Central memory CD4-positive, alpha-beta T cell (primary cell): ENCODE measurements at regions not wholly inside any gene's neighbourhood (a gene's known extent, or its start where the extent isn't known, plus 50 kb on each side); places are given as distances from the start of the nearest gene placed in this dataset.

Experiments used
- DNase-seq: peaks from one replicate; pipeline ENCODE4 v3.0.0; 2022

DNA sequence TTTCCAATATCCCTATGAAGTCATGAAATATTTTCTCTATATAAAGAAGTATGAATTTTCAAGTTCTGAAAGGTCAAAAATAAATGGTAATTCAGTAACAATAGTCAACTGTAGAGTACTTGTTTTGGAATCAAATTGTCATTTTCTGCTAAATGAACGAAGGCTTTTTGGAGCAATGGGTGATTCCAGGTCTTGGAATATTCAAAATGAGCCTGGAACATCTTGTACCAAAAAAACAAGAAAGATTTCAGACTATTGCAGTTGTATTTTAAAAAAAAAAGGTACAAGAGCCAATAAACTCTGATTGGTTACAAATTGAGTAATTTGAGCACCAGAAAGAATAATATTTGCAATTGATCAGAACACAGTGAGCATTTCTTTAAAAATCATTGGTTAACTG, 730.1 kb downstream of the DTWD2 start:
- DNase-seq: no peak

DNA sequence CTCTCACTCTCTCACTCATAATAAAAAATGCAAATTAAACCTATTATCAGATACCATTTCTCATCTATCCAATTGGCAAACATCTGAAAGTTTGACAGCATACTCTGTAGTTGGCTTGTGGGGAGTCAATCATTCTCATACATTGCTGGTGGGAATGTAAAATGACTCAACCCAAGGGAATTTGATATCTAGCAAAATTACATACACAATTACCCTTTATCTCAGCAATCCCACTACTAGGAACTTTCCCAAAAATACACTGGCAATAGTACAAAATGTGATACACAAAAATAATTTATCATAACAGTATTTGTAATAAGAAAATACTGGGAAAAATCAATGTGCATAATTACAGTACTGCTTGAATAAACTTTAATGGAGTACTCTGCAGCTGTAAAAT, 731.3 kb downstream of the DTWD2 start:
- no peak for DNase-seq

- no peak for DNase-seq
Measured at GRCh38 chr5:118253225-118254061, 734.9 kb downstream of the DTWD2 start.

DNA sequence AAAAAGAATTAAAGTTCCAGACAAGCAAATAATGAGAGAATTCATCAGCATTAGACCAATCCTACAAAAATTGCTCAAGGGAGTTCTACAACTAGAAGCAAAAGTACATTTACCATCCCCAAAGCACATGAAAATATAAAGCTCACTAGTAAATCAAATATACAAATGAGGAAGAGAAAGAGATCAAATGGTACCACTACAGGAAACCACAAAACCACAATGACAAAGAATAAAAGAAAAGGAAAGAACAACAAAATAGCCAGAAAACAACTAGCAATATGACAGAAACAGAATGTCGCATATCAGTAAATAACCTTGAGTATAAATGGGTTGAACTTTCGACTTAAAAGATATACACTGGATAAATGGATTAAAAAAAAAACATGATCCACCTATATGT, 739.0 kb downstream of the DTWD2 start:
- DNase-seq: no peak

DNA sequence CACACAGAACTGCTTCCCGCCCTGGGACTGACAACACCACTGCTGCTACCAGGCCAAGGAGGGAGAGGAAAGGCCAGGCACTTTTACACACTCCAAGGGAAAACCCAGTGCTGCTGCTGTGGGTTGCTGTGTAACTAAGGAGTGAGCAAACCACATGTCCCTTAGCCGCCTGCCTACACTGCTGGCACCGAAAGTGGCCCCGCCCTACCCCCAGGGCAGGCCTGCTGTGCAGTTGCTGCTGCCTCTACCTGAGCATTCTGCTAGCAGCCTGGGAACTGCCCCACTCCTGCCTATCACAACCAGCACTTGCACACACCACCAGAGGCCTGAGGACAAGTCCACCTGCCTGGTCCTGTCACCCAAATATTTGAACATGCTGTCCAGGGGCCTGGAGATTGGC, 740.9 kb downstream of the DTWD2 start:
- DNase-seq: no peak

GRCh38 chr5:118243613-118244012, 744.7 kb downstream of the DTWD2 start:
- no peak for DNase-seq

DNA sequence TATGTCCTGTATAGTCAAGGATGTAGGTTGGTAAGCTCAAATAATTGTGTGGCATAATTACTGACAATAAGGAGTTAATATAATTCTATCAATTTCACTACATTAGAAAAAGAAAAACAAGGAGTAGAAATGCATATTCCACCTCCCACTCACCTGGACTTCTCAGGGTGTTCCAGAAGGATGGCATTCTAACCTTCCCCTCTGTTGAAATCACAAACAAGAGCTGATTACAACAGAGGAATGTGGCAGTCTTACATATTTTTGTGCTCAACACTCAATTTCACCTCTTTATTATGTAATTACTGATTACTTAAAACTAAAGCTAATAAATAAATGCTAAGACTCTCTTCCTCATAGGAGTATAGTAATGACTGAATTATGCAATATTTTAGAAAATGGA, 745.3 kb downstream of the DTWD2 start:
- DNase-seq: no peak

DNA sequence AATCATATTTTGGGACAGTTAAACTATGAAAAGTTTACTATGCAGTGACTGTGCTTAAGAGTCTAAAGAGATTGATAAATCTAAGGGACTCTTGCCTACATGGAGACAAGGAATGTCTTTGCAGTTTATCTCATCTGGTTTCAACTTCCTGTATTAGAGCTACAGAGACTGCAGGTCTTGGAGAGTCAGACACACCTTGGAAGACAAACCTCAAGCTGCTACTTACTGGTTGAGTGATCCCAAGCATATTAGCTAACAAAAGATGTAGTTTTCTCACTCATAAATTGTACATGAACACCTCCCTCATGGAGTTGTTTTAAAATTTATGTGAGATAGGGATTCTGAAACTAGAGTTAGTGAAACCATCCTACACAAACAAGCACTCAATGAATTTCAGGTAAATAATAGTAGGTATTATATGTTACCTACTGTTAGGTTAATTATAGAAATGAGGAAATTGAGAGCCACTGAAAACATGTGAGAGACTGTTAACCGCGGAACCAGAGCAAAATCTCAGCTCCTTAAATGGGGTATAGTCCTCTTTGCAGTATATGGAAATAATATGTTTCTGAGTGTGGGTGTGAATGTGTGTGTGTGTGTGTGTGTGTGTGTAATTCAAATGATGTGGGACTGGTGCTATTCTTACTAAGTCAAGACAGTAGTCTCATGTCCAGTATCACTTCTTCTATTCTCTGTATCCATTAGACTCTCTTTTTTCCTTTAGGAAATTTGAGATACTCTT, 752.1 kb downstream of the DTWD2 start:
- DNase-seq: no peak

DNA sequence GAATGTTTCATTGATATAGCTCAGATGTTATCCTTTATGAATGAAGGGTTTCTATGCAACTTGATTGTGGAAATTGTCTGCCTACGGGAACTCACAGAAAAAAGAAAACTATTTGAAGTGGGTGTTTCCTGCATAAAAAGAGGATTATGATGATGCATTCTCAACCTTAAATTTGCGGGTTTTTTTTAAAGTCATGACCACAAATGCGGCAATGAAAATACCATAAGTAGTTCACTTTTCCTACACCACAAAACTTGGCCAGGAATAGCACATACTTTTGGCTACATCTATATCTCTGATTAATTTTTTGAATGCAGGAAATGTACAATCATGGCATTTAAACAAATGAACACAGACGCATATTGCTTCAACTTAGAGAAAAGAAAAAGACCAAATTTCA, 754.7 kb downstream of the DTWD2 start:
- DNase-seq: no peak

DNA sequence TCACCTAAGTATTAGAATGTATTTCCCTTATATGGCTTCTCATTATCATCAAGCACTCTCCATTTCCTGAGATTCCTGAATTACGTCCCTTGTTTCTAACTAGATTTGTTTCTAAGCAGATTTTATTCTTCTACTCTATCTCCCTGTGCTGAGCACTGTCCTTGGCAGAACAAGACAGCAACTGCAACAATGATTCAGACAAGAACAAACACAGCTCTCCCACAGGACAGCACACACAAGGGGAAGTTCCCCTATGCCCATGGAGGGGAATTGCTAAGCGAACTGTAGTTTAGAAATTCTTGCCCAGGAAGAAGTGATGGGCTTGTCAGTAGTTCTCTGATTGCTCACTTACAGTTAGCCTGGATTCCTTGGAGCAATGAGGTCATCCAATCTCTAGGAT, 759.9 kb downstream of the DTWD2 start:
- DNase-seq: no peak

GRCh38 chr5:118224546-118224945, 763.8 kb downstream of the DTWD2 start:
- no peak for DNase-seq

GRCh38 chr5:118220556-118221195, 767.7 kb downstream of the DTWD2 start:
- DNase-seq: no peak

GRCh38 chr5:118211606-118212005, 776.7 kb downstream of the DTWD2 start:
- no peak for DNase-seq

DNA sequence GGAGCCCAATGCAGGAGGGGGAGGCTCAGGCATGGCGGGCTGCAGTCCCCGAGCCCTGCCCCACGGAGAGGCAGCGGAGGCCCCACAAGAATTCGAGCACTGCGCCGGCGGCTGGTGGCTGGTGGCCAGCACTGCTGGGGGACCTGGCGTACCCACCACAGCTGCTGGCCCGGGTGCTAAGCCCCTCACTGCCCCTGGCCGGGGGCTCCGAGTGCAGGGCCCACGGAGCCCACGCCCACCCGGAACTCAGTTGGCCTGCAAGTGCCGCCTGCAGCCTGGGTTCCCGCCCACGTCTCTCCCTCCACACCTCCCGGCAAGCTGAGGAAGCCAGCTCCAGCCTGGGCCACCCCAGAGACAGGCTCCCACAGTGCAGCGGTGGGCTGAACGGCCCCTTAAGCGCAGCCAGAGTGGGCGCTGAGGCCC, 780.3 kb downstream of the DTWD2 start:
- DNase-seq: no peak

DNA sequence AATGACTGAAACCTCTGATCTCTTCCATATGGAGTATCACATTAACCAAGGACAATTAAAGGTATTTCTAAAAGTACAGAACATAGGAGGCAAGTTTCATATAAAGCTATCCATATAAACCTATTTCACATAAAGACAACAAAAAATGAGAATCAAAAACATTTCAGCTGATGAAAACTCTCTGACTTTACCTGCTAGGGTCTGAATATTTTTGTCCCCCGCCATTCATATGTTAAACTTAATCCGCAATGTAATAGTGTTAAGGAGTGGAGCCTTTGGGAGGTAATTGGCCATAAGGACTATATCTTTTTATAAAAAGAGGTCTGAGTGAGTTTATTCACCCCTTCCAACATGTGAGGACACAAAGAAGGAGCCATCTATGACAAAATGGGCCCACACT, 788.5 kb downstream of the DTWD2 start:
- no peak for DNase-seq

DNA sequence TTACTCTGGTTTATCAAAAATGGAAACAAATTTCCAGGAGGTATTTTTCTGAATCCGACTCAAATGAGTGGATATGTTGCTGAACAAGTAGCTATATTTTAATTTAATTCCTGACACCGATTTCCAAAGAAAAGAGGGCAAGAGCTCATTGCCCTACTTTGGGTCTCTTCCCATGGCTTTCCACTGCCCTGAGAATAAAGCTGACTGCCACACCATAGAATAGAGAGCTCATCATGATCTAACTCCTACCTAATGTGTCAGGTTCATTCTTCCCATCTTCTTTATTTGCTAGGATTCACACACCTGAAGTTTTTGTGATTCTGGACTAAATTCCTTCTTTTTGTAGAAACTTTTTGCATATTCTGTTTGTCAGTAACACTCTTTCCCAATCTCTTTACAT, 792.1 kb downstream of the DTWD2 start:
- DNase-seq: no peak

GRCh38 chr5:118195211-118195610, 793.1 kb downstream of the DTWD2 start:
- DNase-seq: no peak

DNA sequence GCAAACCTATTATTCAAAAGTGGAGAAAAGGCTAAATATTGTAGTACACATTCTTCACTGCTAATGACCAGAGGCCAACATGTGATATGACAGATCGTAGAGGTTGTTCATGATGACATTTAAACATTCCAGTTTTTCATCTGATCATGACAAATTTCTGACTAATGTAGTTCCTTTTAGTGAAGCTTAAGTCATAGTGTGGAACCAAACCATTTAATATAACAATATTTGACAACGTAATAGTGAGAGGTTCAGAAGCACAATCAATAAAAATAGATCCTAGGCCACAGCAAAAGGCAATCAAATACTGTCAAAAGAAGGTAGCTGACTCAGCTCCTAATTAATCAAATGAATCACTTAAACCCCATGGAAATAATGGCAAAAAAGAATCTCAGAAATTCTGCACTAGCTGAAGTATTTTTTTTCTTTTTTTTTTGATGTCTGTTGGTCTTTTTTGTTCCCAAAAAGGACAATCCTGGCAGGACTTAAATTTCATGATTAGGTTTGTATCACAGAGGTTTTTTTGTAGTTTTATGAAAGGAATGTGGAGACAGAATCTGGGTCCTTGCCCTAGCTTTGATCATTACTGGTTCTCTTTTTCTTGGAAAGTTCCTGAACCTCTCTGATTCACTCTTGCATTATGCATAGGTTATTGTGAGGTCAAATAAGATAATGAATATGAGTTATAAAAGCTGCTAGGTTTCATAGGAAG, 795.0 kb downstream of the DTWD2 start:
- no peak for DNase-seq

DNA sequence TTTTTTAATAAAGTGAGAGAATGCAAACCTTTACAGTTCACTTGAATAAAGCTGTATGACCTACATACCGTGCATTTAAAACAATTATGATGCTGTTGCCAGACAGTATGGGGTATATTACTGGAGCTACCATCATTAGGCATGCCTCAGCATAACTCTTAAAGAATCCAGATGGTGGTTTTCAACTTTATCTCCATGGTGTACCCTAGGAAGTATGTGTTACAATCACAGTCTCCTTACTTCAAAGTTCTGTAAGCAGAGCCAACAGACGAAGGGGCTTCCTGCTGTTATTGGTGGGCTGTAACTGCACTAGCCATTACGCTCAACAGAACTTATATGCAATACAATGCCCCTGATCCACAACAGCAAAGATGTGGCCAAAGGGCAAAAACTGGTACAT, 803.3 kb downstream of the DTWD2 start:
- DNase-seq: no peak

GRCh38 chr5:118176146-118176545, 812.2 kb downstream of the DTWD2 start:
- DNase-seq: no peak

GRCh38 chr5:118174671-118175070, 813.7 kb downstream of the DTWD2 start:
- DNase-seq: no peak

GRCh38 chr5:118173340-118173739, 815.0 kb downstream of the DTWD2 start:
- DNase-seq: no peak

DNA sequence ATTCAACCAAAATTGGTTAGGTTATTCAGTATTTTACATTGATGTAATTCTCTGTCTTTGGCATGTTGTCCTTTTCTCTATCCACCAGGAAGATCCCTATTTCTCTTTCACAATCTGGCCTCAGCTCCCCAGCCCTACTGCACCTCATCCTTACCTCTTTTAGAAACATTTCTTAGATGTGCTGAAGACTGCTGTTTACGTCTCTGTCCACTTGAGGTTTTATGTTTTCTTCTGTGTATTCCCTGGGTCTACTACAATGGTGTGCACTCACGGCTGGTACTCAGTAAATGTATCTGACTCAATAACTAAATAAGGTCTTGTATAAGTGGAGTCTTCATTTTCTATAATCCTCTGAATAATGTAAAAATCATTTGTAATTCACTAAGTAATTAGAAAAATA, 822.7 kb downstream of the DTWD2 start:
- no peak for DNase-seq
